ENCODE measurements at regions not wholly inside any gene's neighbourhood (a gene's known extent, or its start where the extent isn't known, plus 50 kb on each side); places are given as distances from the start of the nearest gene placed in this dataset.

- Histone ChIP-seq H3K36me3 (ENCODE audit: insufficient read depth, low read length) (no peaks in the 10 kb centered on the region), H3K4me2 (ENCODE audit: insufficient read depth, low read length) (peak overlapping the region; percentile 49), H3K4me3 (ENCODE audit: insufficient read depth, low read length) (no peak overlapping the region), H3K79me2 (ENCODE audit: insufficient read depth, low read length) (no peaks in the 10 kb centered on the region), H3K9me3 (ENCODE audit: low read depth, low read length) (no peaks in the 10 kb centered on the region), H3K27me3 (ENCODE audit: insufficient read depth, low read length) (no peaks in the 10 kb centered on the region), H2AFZ (ENCODE audit: low read length) (peak overlapping the region; percentile 23), H4K20me1 (ENCODE audit: insufficient read depth, low read length) (no peaks in the 10 kb centered on the region), H3K4me1 (ENCODE audit: insufficient read depth, low read length) (peaks cover 24% of the 10 kb centered on the region), H3K27ac (ENCODE audit: low read depth, low read length) (peak overlapping the region; percentile 40)
- TF ChIP-seq CTCF (IDR thresholded peaks at IDR 0.05; ENCODE audit: extremely low read depth, low read depth, low read length), result peak; percentile 22
- peak; percentile 85 for DNase-seq (ENCODE audit: insufficient read length, low spot score, missing footprints)
These were observed 625.7 kb upstream of the PTCHD4 start for GRCh38 chr6:48736501-48737206.

- H3K79me2 ChIP-seq (ENCODE audit: insufficient read depth, low read length), result no peaks in the 10 kb centered on the region
- no peak for TF ChIP-seq CTCF (IDR thresholded peaks at IDR 0.05; ENCODE audit: extremely low read depth, low read depth, low read length)
- DNase-seq (ENCODE audit: insufficient read length, low spot score, missing footprints), result no peak
- H3K4me1 ChIP-seq (ENCODE audit: insufficient read depth, low read length), result peaks cover 24% of the 10 kb centered on the region
- no peak overlapping the region for H3K27ac ChIP-seq (ENCODE audit: low read depth, low read length)
- no peaks in the 10 kb centered on the region for H3K9me3 ChIP-seq (ENCODE audit: low read depth, low read length)
- no peaks in the 10 kb centered on the region for H3K27me3 ChIP-seq (ENCODE audit: insufficient read depth, low read length)
- no peaks in the 10 kb centered on the region for H3K36me3 ChIP-seq (ENCODE audit: insufficient read depth, low read length)
- no peaks in the 10 kb centered on the region for H4K20me1 ChIP-seq (ENCODE audit: insufficient read depth, low read length)
- no peak overlapping the region for H3K4me2 ChIP-seq (ENCODE audit: insufficient read depth, low read length)
- H2AFZ ChIP-seq (ENCODE audit: low read length), result no peak overlapping the region
- H3K4me3 ChIP-seq (ENCODE audit: insufficient read depth, low read length), result no peak overlapping the region
These were observed 624.8 kb upstream of the PTCHD4 start for GRCh38 chr6:48735846-48736245.

GRCh38 chr6:48733581-48733980, 622.6 kb upstream of the PTCHD4 start:
- no peaks in the 10 kb centered on the region for H4K20me1 ChIP-seq (ENCODE audit: insufficient read depth, low read length)
- H3K36me3 ChIP-seq (ENCODE audit: insufficient read depth, low read length), result no peaks in the 10 kb centered on the region
- H3K27me3 ChIP-seq (ENCODE audit: insufficient read depth, low read length), result no peaks in the 10 kb centered on the region
- peak overlapping the region; percentile 37 for H2AFZ ChIP-seq (ENCODE audit: low read length)
- H3K79me2 ChIP-seq (ENCODE audit: insufficient read depth, low read length), result no peaks in the 10 kb centered on the region
- H3K4me3 ChIP-seq (ENCODE audit: insufficient read depth, low read length), result no peak overlapping the region
- no peaks in the 10 kb centered on the region for H3K9me3 ChIP-seq (ENCODE audit: low read depth, low read length)
- TF ChIP-seq CTCF (IDR thresholded peaks at IDR 0.05; ENCODE audit: extremely low read depth, low read depth, low read length), result no peak
- DNase-seq (ENCODE audit: insufficient read length, low spot score, missing footprints), result no peak
- no peak overlapping the region for H3K4me2 ChIP-seq (ENCODE audit: insufficient read depth, low read length)
- peaks cover 24% of the 10 kb centered on the region for H3K4me1 ChIP-seq (ENCODE audit: insufficient read depth, low read length)
- H3K27ac ChIP-seq (ENCODE audit: low read depth, low read length), result no peak overlapping the region

GRCh38 chr6:48714699-48715098, 603.7 kb upstream of the PTCHD4 start:
- no peak for DNase-seq (ENCODE audit: insufficient read length, low spot score, missing footprints)
- Histone ChIP-seq H3K79me2 (ENCODE audit: insufficient read depth, low read length) (no peaks in the 10 kb centered on the region), H2AFZ (ENCODE audit: low read length) (no peak overlapping the region), H4K20me1 (ENCODE audit: insufficient read depth, low read length) (no peaks in the 10 kb centered on the region), H3K4me2 (ENCODE audit: insufficient read depth, low read length) (no peak overlapping the region), H3K27me3 (ENCODE audit: insufficient read depth, low read length) (no peaks in the 10 kb centered on the region), H3K36me3 (ENCODE audit: insufficient read depth, low read length) (no peaks in the 10 kb centered on the region), H3K9me3 (ENCODE audit: low read depth, low read length) (no peaks in the 10 kb centered on the region), H3K4me1 (ENCODE audit: insufficient read depth, low read length) (no peaks in the 10 kb centered on the region), H3K4me3 (ENCODE audit: insufficient read depth, low read length) (no peak overlapping the region), H3K27ac (ENCODE audit: low read depth, low read length) (no peak overlapping the region)
- TF ChIP-seq CTCF (IDR thresholded peaks at IDR 0.05; ENCODE audit: extremely low read depth, low read depth, low read length), result no peak

All from osteoblast (primary cell).